Stimulated activated CD8-positive, alpha-beta memory T cell treated with anti-CD3 and anti-CD28 coated beads, Interleukin-7, amount 100 ng/mL, for 1 hour (primary cell): ENCODE measurements at regions not wholly inside any gene's neighbourhood (a gene's known extent, or its start where the extent isn't known, plus 50 kb on each side); places are given as distances from the start of the nearest gene placed in this dataset.
"Not testable (repeated sequence)": the region's sequence is repeated elsewhere in the genome, so short reads cannot be mapped to it uniquely, and the experiment has no call there.

ENCODE experiments used
- DNase-seq, 2 donors: peaks; one replicate each; pipeline ENCODE4 v3.0.0-alpha.2; 2020; ENCODE audit warnings: low read depth in 2 of 2

GRCh38 chr2:8329660-8330622 lies 351.9 kb upstream of the ID2 start:
- no peak for DNase-seq

DNA sequence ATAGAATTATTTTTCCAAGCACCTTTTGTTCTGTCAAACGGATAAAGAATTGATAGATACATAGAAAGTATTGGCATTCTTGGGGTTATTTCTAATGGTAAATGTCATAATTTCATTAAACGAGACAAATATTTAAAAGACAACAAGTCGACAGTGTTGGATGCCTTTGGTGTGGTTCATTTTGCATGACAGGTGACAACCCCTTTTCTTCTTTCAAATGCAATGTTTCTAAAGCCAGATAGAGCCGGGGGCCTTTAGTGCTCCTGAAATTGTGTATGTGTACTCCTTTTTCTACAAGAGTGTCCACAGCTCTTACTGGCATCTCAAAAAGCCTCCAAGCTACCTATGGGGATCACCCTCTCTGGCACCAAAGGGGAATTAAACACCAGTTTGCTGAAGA lies 350.8 kb upstream of the ID2 start:
- no peak for DNase-seq

GRCh38 chr2:8332646-8333045 lies 349.2 kb upstream of the ID2 start:
- DNase-seq: no peak

DNA sequence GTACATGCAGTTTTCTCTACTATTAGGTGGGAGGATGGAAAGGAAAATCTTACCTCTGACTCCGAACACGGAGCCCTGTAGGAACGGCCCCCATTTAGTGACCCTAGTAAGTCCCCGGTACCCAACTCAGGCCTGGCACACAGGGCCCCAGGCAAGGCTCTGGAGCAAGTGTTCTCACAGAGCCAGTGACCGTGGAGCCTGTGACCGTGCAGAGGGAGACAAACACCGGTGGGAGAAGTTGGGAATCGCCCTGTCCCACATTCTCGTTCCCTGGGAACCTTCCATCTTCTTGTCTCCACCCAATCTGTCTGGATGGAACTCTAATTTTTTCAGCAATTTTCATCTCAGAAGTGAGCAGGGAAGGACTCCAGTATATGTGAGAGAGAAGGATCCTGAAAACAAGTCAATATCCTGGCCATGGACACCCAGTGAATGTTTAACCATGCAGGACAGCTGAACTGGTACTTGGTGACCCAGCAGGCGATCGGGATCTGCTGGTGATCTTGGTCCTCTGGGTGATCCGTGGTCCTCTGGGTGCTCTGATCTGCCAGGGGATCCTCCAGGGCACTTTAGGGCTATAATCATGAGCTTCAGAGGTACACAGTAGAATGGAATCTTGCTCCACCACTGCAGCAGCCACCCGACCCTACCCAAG lies 348.6 kb upstream of the ID2 start:
- no peak for DNase-seq

- not testable (repeated sequence) for DNase-seq
These were observed 348.0 kb upstream of the ID2 start for GRCh38 chr2:8333832-8334187.

GRCh38 chr2:8334866-8335325 lies 347.0 kb upstream of the ID2 start:
- DNase-seq: no peak

- DNase-seq: no peak
These were observed 346.1 kb upstream of the ID2 start for GRCh38 chr2:8335801-8336200.

GRCh38 chr2:8337321-8337720 lies 344.5 kb upstream of the ID2 start:
- no peak for DNase-seq

- DNase-seq: no peak
These were observed 339.4 kb upstream of the ID2 start for GRCh38 chr2:8342407-8342806.

DNA sequence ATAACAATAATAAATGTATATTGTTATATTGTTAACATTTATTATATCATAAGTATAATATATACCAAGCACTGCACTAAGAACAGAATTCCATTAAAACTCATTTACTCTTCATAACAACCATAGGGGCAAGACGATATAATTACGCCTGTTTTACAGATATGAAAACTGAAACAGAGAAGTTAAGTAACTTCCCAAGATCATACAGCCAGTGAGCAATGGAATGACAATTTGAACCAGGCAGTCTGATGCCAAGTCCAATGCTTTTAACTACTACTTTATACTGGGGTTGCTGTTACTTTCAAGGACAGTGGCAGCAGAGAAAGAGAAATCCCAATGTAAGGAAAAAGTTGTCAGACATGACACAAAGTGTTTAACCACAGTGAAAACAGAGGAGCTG lies 338.8 kb upstream of the ID2 start:
- DNase-seq: no peak

DNA sequence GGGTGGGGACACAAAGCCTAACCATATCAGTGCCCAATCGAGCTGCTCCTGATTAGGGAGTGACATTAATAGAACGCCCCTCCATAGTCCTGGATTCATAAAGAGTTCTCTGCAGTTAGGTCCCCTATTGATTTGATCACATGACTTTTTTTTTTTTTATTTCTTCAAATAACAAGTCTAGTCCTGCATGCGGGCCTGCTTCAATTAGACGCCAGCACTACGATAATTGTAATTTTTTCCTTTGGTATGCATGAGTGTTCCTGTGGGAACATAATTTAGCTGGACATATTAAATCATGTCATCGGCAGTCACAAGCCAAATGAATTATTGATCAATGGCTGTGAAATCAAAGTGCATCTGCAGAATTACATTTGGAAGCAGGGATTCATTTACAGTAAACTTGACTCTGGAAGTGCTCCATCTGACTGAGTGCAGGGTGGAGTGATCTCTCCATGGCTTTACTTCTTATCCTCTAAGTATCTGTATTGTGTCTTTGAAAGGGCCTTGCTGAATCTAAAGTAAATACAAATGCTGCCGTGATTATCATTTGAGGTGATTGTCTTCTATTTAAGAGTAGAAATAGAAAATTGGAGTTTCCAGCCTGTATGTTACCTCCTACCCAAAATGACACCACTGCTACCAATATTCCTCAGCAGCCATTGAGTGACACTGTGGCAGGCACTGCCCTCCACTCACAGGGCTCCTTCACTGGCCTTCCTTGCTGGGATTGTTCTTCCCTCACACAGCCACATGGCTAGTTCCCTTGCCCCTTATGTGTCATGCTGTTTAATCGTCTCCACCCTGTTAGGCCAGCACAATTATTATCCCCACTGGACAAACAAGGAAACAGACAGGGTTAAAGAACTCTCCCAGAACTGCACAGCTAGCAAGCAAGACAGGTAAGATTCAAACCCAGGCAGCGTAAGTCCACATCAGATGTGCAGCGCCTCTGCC lies 337.4 kb upstream of the ID2 start:
- DNase-seq: no peak

DNA sequence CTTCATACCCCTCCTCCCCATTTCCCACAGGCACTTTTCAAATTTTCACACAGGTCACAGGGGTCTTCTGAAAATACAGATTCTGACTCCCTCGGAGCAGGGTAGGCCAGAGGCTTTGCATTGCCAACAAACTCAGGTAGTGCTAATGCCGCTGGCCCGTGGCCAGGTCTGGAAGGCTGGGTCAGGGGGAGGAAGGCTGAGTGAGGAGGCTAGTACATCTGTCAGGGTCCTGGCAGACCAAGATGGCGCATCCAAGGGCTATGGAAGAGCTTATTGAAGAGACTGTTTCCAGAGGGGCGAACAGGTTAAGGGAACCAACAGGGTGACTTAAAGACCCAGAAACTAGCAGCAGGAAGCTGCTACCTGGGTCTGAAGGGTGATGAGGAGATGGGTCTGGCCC lies 336.7 kb upstream of the ID2 start:
- DNase-seq: no peak

DNA sequence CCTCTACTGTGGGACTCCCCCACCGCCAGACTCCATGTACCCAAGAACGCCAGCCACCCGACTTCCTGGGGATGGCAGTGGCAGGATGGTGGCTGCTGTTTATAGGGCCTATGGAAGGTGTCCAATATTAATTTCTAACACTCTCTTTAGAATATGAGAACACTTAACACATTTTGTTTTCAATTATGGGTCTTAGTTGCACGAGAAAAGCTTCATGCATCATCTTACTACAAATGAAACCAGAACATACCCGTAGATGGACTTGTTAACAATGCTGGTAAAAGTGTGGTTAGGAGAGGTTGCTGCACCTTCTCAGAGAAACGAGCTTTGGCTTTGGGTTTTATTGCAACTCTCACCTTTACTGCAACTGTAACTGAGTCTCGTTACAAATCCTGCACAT lies 335.6 kb upstream of the ID2 start:
- DNase-seq: no peak

DNA sequence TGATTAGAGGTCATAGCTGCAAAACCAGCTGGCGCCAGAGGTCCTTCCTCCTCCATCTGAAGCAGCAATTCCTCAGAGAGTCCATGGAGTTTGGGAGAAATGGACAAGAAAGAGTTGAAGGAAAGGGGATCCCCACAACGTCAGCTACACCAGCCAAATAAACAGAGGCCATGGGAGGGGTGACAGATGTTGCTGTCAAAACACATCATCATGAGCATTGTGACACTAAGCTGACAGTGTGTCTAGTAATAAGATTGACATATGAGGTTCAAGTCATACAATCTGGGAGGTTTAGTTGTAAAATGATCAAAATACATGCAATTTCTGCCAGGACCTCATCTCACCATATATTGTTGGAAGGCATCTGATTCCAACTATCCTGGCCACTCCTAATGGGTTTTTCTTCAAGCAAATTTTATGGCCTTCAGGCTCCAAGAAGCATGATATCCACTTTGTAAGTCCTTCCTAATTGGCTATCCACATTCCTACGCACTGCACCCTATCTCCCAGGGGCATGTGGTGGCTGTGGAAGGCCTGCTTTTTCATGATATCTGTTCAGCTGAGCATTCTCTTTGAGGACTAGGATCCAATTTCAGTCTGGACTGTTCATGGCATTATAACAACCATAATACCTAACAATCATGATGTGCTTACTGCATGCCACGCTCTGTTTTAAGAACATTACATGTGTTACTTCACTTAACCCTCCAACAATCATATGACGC lies 335.0 kb upstream of the ID2 start:
- no peak for DNase-seq

- not testable (repeated sequence) for DNase-seq
These were observed 332.9 kb upstream of the ID2 start for GRCh38 chr2:8348911-8349310.

GRCh38 chr2:8352296-8352695 lies 329.6 kb upstream of the ID2 start:
- no peak for DNase-seq

- no peak for DNase-seq
These were observed 328.9 kb upstream of the ID2 start for GRCh38 chr2:8352989-8353388.

DNA sequence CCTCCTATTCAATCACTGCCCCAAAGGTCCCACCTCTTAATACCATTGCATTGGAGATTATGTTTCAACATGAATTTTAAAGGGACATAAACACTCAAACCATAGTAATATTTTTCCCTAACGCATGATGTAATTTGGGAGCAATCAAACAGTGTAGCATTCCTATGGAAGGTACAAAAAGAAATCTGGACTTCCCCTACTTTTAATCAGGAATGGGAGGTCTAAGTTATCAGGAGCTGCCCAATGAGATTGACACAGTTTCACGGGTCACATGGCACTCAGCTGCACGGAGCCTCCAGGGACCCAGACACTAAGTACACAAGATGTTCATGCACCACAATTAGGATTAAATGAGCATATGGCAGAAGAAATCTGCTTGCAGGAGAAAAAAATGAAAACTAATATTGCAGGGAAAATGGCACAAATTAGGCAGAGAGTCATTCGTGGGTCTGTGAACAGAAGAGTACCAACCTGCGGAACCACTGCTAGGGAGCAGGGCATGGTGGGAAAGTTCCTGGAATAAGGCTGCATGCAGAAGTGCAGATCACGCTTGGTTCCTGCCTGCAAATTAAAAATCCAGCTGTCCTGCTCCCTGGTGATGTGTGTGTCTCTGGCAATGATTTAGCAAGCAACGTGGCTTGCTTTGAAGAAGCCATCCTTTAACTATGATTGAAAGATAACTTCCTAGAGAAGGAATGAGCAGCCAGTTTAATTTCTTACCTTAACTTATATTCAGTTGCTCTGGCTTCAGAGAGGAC lies 326.6 kb upstream of the ID2 start:
- DNase-seq: no peak

GRCh38 chr2:8357738-8358518 lies 323.9 kb upstream of the ID2 start:
- DNase-seq: no peak

DNA sequence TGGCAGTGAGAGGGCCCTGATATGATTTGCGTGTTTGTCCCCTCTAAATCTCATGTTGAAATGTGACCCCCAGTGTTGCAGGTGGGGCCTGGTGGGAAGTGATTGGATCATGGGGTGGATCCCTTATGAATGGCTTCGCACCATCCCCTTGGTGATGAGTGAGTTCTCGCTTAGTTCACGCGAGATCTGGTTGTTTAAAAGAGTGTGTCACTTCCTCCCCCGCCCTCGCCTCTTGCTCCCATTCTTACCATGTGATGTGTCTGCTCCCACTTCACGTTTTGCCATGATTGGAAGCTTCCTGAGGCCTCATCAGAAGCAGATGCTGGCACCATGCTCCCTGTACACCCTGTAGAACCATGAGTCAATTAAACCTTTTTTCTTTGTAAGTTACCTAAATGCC lies 319.9 kb upstream of the ID2 start:
- no peak for DNase-seq
